OCI-LY3 (cell line): ENCODE measurements at regions not wholly inside any gene's neighbourhood (a gene's known extent, or its start where the extent isn't known, plus 50 kb on each side); places are given as distances from the start of the nearest gene placed in this dataset.

Experiments used
- H2AFZ ChIP-seq: fragments of 200-600, 300-600 bp; shearing (Covaris generic); 2 replicates; pipeline ENCODE4 v1.6.0; 2014; ENCODE audit warnings: antibody characterized with exemption, low read depth, low read length
- H3K27ac ChIP-seq: fragments of 200-600, 300-600 bp; sonication (generic); 2 replicates; pipeline ENCODE4 v1.5.1; 2014; ENCODE audit warnings: mild to moderate bottlenecking, low read length, moderate library complexity, mixed read lengths
- H3K27me3 ChIP-seq: fragments of 200-600, 300-600 bp; sonication (generic); 2 replicates; pipeline ENCODE4 v1.6.1; 2014; ENCODE audit warnings: low read depth, low read length, mixed read lengths
- H3K36me3 ChIP-seq: fragments of 200-600, 300-600 bp; sonication (generic); replicated peaks from 2 replicates; pipeline ENCODE3; 2014; ENCODE audit warnings: low read depth, low read length, mixed read lengths
- H3K4me1 ChIP-seq: fragments of 300-600, 200-600 bp; sonication (generic); 2 replicates; pipeline ENCODE4 v1.6.1; 2014; ENCODE audit warnings: low read length, mixed read lengths
- H3K4me2 ChIP-seq: fragments of 200-600, 300-600 bp; sonication (generic); 2 replicates; pipeline ENCODE4 v1.6.1; 2014; ENCODE audit warnings: low read length, mixed read lengths
- H3K4me3 ChIP-seq: fragments of 300-600, 200-600 bp; sonication (generic); 2 replicates; pipeline ENCODE4 v1.5.1; 2014; ENCODE audit warnings: antibody characterized with exemption, mild to moderate bottlenecking, low read length, moderate library complexity
- H3K79me2 ChIP-seq: fragments of 300-600, 200-600 bp; shearing (Covaris generic); 2 replicates; pipeline ENCODE4 v1.6.1; 2014; ENCODE audit warnings: mild to moderate bottlenecking, low read length, mixed read lengths
- H3K9ac ChIP-seq: fragments of 300-600, 200-600 bp; shearing (Covaris generic); 2 replicates; pipeline ENCODE4 v1.6.0; 2014; ENCODE audit warnings: mild to moderate bottlenecking, low read length, moderate library complexity
- H3K9me3 ChIP-seq: fragments of 200-600, 300-600 bp; shearing (Covaris generic); 2 replicates; pipeline ENCODE4 v1.6.1; 2014; ENCODE audit warnings: low read length, mixed read lengths; ENCODE audit not compliant: insufficient read depth
- H4K20me1 ChIP-seq: fragments of 200-600, 300-600 bp; sonication (generic); 2 replicates; pipeline ENCODE4 v1.6.1; 2016; ENCODE audit warnings: low read length, mixed read lengths; ENCODE audit not compliant: insufficient read depth
- EZH2phosphoT487 ChIP-seq: fragments of 200-600 bp; shearing (Covaris generic); IDR thresholded peaks from 2 replicates; pipeline ENCODE4 v1.6.1; 2018; ENCODE audit warnings: antibody characterized with exemption, mixed run types, low read depth
- TF ChIP-seq, protein P1 (sequence below): fragments of 200-600, 300-600 bp; sonication (generic); IDR thresholded peaks from 2 replicates; pipeline ENCODE4 v1.5.1; 2014; ENCODE audit warnings: antibody characterized with exemption, low read length, low read depth

GRCh38 chr2:182543741-182544525, 117.1 kb upstream of the PDE1A start:
- no peaks in the 10 kb centered on the region for H3K36me3 ChIP-seq
- H3K27me3 ChIP-seq, result no peaks in the 10 kb centered on the region
- H3K4me2 ChIP-seq, result no peak overlapping the region
- H3K4me3 ChIP-seq, result no peak overlapping the region
- H3K27ac ChIP-seq, result no peak overlapping the region
- no peaks in the 10 kb centered on the region for H3K79me2 ChIP-seq
- H3K9ac ChIP-seq, result no peak overlapping the region
- no peak overlapping the region for H2AFZ ChIP-seq
- no peaks in the 10 kb centered on the region for H3K9me3 ChIP-seq
- H3K4me1 ChIP-seq, result peaks cover 31% of the 10 kb centered on the region
- TF ChIP-seq EZH2phosphoT487, result no peak
- TF ChIP-seq, protein P1, sequence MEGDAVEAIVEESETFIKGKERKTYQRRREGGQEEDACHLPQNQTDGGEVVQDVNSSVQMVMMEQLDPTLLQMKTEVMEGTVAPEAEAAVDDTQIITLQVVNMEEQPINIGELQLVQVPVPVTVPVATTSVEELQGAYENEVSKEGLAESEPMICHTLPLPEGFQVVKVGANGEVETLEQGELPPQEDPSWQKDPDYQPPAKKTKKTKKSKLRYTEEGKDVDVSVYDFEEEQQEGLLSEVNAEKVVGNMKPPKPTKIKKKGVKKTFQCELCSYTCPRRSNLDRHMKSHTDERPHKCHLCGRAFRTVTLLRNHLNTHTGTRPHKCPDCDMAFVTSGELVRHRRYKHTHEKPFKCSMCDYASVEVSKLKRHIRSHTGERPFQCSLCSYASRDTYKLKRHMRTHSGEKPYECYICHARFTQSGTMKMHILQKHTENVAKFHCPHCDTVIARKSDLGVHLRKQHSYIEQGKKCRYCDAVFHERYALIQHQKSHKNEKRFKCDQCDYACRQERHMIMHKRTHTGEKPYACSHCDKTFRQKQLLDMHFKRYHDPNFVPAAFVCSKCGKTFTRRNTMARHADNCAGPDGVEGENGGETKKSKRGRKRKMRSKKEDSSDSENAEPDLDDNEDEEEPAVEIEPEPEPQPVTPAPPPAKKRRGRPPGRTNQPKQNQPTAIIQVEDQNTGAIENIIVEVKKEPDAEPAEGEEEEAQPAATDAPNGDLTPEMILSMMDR, result no peak
- H4K20me1 ChIP-seq, result no peaks in the 10 kb centered on the region

DNA sequence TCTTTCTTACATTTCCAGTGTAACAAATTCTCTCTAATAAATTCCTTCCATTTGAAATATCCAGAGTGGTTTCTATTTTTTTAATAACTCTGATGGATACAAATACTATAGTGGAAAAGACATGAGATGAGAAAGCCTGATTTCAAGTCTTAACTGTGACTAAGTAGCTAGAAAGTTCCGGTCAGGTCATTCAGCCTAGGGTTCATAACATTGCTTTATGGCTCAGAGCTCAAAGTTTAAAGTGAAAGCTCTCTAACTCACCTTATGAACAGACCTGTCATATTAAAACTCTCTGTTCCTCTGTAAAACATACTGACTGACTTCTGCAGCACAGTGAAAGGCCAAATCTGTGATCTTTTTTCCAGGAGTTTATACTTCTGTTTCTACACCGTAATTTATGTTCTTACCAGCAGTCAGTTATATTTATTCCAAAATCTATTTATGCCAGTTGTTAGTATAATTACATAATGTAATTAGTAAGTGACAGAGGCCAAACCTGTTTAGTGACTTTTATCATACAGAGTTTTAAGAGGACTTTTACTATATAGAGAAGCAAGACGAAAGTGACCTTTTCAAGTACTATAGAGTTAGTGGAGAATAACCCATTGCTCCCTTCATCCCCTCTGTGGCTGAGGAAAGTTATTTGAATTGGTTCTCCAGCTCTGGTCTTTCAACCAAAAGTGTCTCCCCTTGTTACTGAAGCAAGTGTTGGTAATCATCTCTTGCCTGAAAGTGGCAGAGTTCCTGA, 118.8 kb upstream of the PDE1A start:
- no peaks in the 10 kb centered on the region for H3K79me2 ChIP-seq
- TF ChIP-seq, protein P1, result no peak
- TF ChIP-seq EZH2phosphoT487, result no peak
- peak overlapping the region; percentile 46 for H3K4me3 ChIP-seq
- no peaks in the 10 kb centered on the region for H3K9me3 ChIP-seq
- H4K20me1 ChIP-seq, result no peaks in the 10 kb centered on the region
- peak overlapping the region; percentile 72 for H3K4me2 ChIP-seq
- no peaks in the 10 kb centered on the region for H3K36me3 ChIP-seq
- H3K9ac ChIP-seq, result peak overlapping the region; percentile 26; the same call in 1 of the 2 replicates
- H3K27me3 ChIP-seq, result no peaks in the 10 kb centered on the region
- H3K4me1 ChIP-seq, result peaks cover 31% of the 10 kb centered on the region
- H2AFZ ChIP-seq, result peak overlapping the region; percentile 68; the same call in 1 of the 2 replicates
- peak overlapping the region; percentile 71 for H3K27ac ChIP-seq

DNA sequence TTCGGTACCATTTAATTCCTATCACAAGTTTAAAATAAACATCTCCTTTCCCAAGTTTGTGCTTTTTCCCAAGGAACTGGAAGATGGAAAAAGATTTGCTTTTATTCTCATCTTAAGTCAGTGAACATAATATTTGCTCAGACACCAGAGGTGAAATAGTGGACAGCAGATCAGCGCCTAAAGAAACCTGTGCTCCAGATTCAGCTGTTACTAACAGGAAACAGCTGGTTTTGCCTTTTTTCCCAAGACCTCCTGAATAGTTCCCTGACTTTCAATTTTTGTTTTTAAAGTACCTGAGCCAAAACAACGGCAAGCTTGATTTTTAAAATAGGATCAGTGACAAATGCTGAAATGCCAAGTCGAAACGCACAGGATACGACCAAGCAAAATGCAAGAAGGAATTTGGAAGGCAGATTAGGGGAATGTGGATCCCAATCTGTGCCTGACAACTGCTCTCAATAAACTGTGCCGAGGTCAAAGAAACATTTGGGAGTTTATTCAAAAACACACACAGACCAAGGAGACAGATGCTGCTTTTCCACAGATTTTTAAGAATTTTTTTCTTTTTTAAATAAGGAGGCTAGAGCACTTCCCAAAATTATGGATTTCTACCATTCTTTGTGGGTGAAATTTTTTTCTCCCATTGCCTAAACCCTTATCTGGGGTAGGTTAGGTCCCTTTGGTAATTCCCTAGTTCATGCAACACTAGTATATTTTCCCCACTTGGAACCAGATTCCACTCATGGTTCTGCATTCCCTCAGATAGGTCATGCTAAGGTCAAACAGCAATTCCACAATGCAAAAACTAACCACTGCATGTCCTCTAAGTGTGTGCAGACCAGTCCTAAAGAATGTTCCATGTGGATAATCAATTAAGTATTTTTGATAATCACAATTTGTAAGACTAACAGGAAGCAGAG, 121.5 kb upstream of the PDE1A start:
- Histone ChIP-seq H3K79me2 (no peaks in the 10 kb centered on the region), H2AFZ (no peak overlapping the region), H3K9ac (no peak overlapping the region)

More for the DNA sequence above, 121.5 kb upstream of the PDE1A start:
- no peak overlapping the region for H3K27ac ChIP-seq
- TF ChIP-seq EZH2phosphoT487, result no peak
- TF ChIP-seq, protein P1, result no peak
- peaks cover 25% of the 10 kb centered on the region for H3K4me1 ChIP-seq
- H3K4me2 ChIP-seq, result no peak overlapping the region
- H3K27me3 ChIP-seq, result no peaks in the 10 kb centered on the region
- H4K20me1 ChIP-seq, result no peaks in the 10 kb centered on the region
- H3K9me3 ChIP-seq, result no peaks in the 10 kb centered on the region
- no peaks in the 10 kb centered on the region for H3K36me3 ChIP-seq
- H3K4me3 ChIP-seq, result no peak overlapping the region
